Type B pancreatic cell (in vitro differentiated cells): ENCODE measurements at regions not wholly inside any gene's neighbourhood (a gene's known extent, or its start where the extent isn't known, plus 50 kb on each side); places are given as distances from the start of the nearest gene placed in this dataset.

Experiments used
- DNase-seq: peaks from one replicate; pipeline ENCODE4 v3.0.0; 2021; ENCODE audit warnings: mixed read lengths; ENCODE audit not compliant: unreplicated experiment; ENCODE audit errors: extremely low spot score
- H3K27ac Mint-ChIP-seq: 2 replicates; pipeline ENCODE4 v1.8.0; 2021; ENCODE audit warnings: mild to moderate bottlenecking, mixed read lengths
- H3K27me3 Mint-ChIP-seq: 2 replicates; pipeline ENCODE4 v1.8.0; 2021; ENCODE audit warnings: mixed read lengths
- H3K36me3 Mint-ChIP-seq: 2 replicates; pipeline ENCODE4 v1.8.0; 2021; ENCODE audit warnings: mixed read lengths
- H3K4me1 Mint-ChIP-seq: one replicate; pipeline ENCODE4 v1.8.0; 2021; ENCODE audit warnings: mixed read lengths; ENCODE audit not compliant: unreplicated experiment
- H3K4me3 Mint-ChIP-seq: 2 replicates; pipeline ENCODE4 v1.8.0; 2021; ENCODE audit warnings: mild to moderate bottlenecking, mixed read lengths
- H3K9me3 Mint-ChIP-seq: 2 replicates; pipeline ENCODE4 v1.8.0; 2021; ENCODE audit warnings: mixed read lengths
- TF ChIP-seq, protein P1 (sequence below): fragments of 200-600 bp; sonication (generic); conservative IDR thresholded peaks from 2 replicates; pipeline ENCODE4 v1.5.0; 2021; ENCODE audit warnings: antibody characterized with exemption, mild to moderate bottlenecking

DNA sequence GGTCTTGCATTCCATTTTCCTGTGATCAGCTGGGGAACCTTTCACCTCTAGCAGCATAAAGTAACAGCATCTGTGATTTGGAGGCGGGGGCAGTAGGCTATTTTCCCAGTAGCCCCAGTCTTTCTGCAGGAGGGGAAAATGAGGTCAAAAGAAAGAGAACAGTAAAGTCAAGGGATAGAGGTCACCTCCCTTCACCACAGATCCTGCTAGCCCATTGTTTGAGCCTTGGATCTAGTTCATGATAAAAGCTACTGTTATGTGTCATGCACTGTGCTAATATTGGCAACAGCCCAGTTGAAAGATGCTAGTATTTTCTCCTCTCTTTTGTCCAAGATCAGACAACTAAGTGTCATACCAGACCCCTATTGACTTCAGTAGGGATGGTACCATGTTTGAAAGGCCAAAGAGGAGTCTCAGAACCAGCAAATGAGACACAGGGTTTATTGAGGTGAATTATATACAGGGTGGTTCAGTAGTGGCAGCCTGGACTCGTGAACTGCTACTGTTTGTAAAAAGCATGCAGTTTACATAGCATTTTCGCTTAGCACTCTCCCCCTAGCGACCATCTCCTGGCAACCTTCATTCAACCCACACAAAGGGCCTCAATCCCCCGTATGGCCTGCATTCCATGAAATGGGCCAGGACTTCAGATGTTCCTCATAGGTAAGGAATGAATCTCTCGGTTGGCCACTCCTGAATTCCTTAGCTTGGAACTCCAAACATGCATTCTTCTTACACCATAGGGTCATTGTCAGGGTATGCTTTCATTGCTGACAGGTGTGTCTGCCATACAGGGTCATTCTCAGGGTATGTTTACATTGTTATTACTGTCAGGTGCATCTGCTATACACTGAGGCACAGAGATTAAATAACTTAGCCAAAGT lies 170.0 kb upstream of the FRMPD4 start:
- H3K4me3 Mint-ChIP-seq: no peak overlapping the region
- TF ChIP-seq, protein P1, sequence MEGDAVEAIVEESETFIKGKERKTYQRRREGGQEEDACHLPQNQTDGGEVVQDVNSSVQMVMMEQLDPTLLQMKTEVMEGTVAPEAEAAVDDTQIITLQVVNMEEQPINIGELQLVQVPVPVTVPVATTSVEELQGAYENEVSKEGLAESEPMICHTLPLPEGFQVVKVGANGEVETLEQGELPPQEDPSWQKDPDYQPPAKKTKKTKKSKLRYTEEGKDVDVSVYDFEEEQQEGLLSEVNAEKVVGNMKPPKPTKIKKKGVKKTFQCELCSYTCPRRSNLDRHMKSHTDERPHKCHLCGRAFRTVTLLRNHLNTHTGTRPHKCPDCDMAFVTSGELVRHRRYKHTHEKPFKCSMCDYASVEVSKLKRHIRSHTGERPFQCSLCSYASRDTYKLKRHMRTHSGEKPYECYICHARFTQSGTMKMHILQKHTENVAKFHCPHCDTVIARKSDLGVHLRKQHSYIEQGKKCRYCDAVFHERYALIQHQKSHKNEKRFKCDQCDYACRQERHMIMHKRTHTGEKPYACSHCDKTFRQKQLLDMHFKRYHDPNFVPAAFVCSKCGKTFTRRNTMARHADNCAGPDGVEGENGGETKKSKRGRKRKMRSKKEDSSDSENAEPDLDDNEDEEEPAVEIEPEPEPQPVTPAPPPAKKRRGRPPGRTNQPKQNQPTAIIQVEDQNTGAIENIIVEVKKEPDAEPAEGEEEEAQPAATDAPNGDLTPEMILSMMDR: no peak
- H3K36me3 Mint-ChIP-seq: no peaks in the 10 kb centered on the region
- H3K4me1 Mint-ChIP-seq: no peaks in the 10 kb centered on the region
- H3K9me3 Mint-ChIP-seq: no peaks in the 10 kb centered on the region
- peak overlapping the region; percentile 78 for H3K27ac Mint-ChIP-seq
- no peaks in the 10 kb centered on the region for H3K27me3 Mint-ChIP-seq
- DNase-seq: no peak

DNA sequence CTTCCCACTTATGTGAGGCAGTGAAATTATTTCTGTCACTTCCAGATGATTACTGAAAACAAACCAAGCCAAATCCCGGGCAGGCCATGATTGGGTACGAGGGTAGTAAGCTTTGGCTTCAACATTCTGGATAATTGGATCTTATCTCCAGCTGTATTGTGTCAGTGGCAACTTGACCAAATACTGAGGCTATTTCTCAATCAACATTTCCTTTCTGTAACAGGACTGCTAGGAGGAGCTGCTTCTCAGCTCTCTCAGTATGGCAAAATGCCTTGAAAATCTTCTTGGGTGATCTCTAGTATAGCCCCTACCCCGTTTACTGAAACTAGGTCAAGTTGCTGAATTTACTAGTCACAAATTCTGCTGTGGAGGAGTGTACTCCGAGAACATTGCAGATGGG lies 169.3 kb upstream of the FRMPD4 start:
- TF ChIP-seq, protein P1: no peak
- Mint-ChIP-seq H3K9me3 (no peaks in the 10 kb centered on the region), H3K27me3 (no peaks in the 10 kb centered on the region), H3K4me3 (no peak overlapping the region), H3K4me1 (no peaks in the 10 kb centered on the region), H3K36me3 (no peaks in the 10 kb centered on the region), H3K27ac (peak overlapping the region; percentile 78)
- no peak for DNase-seq

DNA sequence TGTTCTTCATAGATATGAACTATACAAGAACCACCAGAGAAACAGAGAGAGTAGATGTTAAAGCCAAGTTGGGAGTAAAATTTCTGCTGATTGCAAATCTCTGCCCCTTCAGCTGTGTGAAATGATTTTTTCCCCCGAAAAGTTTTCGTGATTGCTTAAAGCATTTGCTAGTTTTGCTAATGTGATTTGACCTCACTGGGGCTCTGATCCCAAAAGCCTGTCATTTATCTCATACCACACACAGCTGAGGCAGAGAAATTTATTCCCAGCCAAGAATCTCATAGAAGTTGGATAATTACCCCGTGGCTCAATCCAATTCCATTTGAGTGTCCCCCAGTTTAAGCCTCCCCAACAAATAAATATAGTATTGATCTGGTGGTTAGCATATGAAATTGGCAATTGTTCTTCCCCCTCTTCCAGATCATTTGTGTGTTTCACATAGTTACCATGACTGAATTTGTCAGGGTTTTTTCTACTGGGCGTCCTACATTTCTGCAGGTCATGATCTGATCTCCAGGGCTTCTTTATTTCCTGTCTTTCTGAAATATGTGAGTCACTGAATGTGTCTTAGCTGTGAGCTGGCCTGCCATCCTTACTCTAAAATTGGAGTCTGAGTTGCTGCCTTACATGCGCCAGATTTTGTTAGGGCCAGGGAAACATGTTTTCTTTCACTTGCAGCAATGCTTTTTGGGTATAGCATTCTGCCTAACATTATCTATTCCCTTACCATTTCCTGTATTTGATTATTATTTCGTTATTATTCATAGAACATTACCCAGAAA lies 167.5 kb upstream of the FRMPD4 start:
- TF ChIP-seq, protein P1: no peak
- Mint-ChIP-seq H3K36me3 (no peaks in the 10 kb centered on the region), H3K4me3 (no peak overlapping the region), H3K27me3 (no peaks in the 10 kb centered on the region), H3K9me3 (no peaks in the 10 kb centered on the region), H3K4me1 (no peaks in the 10 kb centered on the region), H3K27ac (no peak overlapping the region)
- no peak for DNase-seq

DNA sequence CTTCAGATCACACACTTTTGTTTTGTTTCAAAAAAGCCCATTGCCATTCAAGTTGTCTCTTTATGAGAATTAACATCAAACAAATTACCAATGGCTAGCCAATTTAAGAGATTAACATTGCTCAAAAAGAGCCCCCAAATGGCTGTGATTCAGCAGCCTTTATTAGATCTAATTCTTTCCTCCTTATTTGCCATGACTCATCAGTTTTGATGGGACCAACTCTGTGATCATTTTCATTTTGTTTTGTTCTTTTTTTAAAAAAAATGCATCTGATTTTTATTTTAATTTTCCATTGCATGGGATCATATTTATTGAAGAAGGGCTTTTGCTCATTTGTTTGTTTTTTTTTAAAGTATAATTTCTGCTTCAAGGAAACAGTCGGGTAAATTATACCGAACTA lies 161.6 kb upstream of the FRMPD4 start:
- Mint-ChIP-seq H3K27ac (no peak overlapping the region), H3K4me3 (no peak overlapping the region), H3K9me3 (peaks cover 4% of the 10 kb centered on the region), H3K4me1 (no peaks in the 10 kb centered on the region), H3K36me3 (no peaks in the 10 kb centered on the region), H3K27me3 (no peaks in the 10 kb centered on the region)
- no peak for DNase-seq
- TF ChIP-seq, protein P1: no peak

DNA sequence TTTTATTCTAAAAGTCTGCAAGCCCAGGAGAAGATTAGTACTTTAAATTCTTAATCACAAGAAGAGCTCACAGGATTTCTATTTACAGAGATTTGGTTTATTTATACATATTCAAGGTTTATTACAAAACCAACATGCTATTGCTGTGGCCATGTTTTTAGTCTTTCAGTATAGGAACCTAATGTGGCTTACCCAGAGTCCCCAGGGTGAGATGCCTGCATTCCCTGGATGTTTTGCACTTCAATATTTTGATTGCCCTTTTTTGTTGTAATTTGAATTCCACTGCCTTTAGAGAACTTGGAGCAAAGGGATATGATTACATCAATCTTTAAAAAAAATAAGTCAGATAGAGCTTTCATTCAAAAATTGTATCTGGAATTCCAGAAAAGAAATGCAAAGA lies 146.0 kb upstream of the FRMPD4 start:
- no peaks in the 10 kb centered on the region for H3K9me3 Mint-ChIP-seq
- TF ChIP-seq, protein P1: no peak
- H3K36me3 Mint-ChIP-seq: no peaks in the 10 kb centered on the region
- no peak for DNase-seq
- no peaks in the 10 kb centered on the region for H3K27me3 Mint-ChIP-seq
- H3K4me1 Mint-ChIP-seq: no peaks in the 10 kb centered on the region
- no peak overlapping the region for H3K4me3 Mint-ChIP-seq
- no peak overlapping the region for H3K27ac Mint-ChIP-seq
